ENCODE measurements at regions not wholly inside any gene's neighbourhood (a gene's known extent, or its start where the extent isn't known, plus 50 kb on each side); places are given as distances from the start of the nearest gene placed in this dataset.
"Not testable (repeated sequence)": the region's sequence is repeated elsewhere in the genome, so short reads cannot be mapped to it uniquely, and the experiment has no call there.

- peaks cover 0 to 9% of the 10 kb centered on the region in 2 donors for H3K4me1 Mint-ChIP-seq
- WGBS (ENCODE audit: insufficient coverage), result 90% methylated on average over 4 of the region's 4 CpGs
- Histone ChIP-seq H3K4me1 (ENCODE audit: control insufficient read depth, insufficient read depth, low read length) (no peaks in the 10 kb centered on the region), H3K27ac (ENCODE audit: low read length) (no peak overlapping the region), H3K27me3 (ENCODE audit: control insufficient read depth, insufficient read depth, low read length) (no peaks in the 10 kb centered on the region), H3K4me3 (ENCODE audit: low read length) (no peak overlapping the region), H3K36me3 (ENCODE audit: control insufficient read depth, insufficient read depth, low read length) (no peaks in the 10 kb centered on the region), H3K9me3 (ENCODE audit: control insufficient read depth, insufficient read depth, low read length) (peaks cover 6% of the 10 kb centered on the region)
- H3K9me3 Mint-ChIP-seq, result peaks cover 8 to 9% of the 10 kb centered on the region in 2 donors
- TF ChIP-seq CTCF (IDR thresholded peaks at IDR 0.05), result no peak
- no peak overlapping the region for H3K4me3 Mint-ChIP-seq
- no peak for DNase-seq
- peaks cover 0 to 9% of the 10 kb centered on the region in 2 donors for H3K27me3 Mint-ChIP-seq (ENCODE audit: low read depth in 2 of 2)
- no peak for ATAC-seq
- intact Hi-C loops (cut with micrococcal nuclease), result no loop called here
- no peak overlapping the region for H3K27ac Mint-ChIP-seq
- no peaks in the 10 kb centered on the region for H3K36me3 Mint-ChIP-seq
Observed at GRCh38 chr14:105664691-105665090, 138.3 kb downstream of the TMEM121 start.

GRCh38 chr14:105665247-105665950 lies 139.0 kb downstream of the TMEM121 start:
- 74% methylated on average over 9 of the region's 9 CpGs for WGBS (ENCODE audit: insufficient coverage)
- H3K4me1 ChIP-seq (ENCODE audit: control insufficient read depth, insufficient read depth, low read length), result no peaks in the 10 kb centered on the region
- Mint-ChIP-seq H3K36me3 (no peaks in the 10 kb centered on the region), H3K27ac (no peak overlapping the region), H3K9me3 (peaks cover under 1 to 3% of the 10 kb centered on the region in 2 donors), H3K27me3 (ENCODE audit: low read depth in 2 of 2) (peaks cover 0 to 6% of the 10 kb centered on the region in 2 donors), H3K4me3 (no peak overlapping the region), H3K4me1 (peaks cover 0 to 8% of the 10 kb centered on the region in 2 donors)
- intact Hi-C loops (cut with micrococcal nuclease), result no loop called here
- ATAC-seq (peak in 1 of 3 donors; percentile 36), DNase-seq (no peak)
- H3K4me3 ChIP-seq (ENCODE audit: low read length), result no peak overlapping the region
- TF ChIP-seq CTCF (IDR thresholded peaks at IDR 0.05), result no peak
- H3K27ac ChIP-seq (ENCODE audit: low read length), result no peak overlapping the region
- no peaks in the 10 kb centered on the region for H3K36me3 ChIP-seq (ENCODE audit: control insufficient read depth, insufficient read depth, low read length)
- no peaks in the 10 kb centered on the region for H3K27me3 ChIP-seq (ENCODE audit: control insufficient read depth, insufficient read depth, low read length)
- H3K9me3 ChIP-seq (ENCODE audit: control insufficient read depth, insufficient read depth, low read length), result no peaks in the 10 kb centered on the region

DNA sequence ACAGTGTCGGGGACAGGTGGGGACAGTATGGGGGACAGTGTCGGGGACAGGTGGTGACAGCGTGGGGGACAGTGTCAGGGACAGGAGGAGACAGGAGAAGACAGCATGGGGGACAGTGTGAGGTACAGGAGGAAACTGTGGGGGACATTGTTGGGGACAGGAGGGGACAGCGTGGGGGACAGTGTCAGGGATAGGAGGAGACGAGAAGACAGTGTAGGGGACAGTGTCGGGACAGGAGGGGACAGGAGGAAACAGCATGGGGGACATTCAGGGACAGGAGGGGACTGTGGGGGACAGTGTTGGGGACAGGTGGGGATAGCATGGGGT lies 139.5 kb downstream of the TMEM121 start:
- no peak for TF ChIP-seq CTCF (IDR thresholded peaks at IDR 0.05)
- Mint-ChIP-seq H3K9me3 (no peaks in the 10 kb centered on the region), H3K27me3 (ENCODE audit: low read depth in 2 of 2) (peaks cover 0 to 1% of the 10 kb centered on the region in 2 donors), H3K4me3 (no peak overlapping the region), H3K4me1 (peaks cover 0 to 2% of the 10 kb centered on the region in 2 donors), H3K36me3 (no peaks in the 10 kb centered on the region), H3K27ac (no peak overlapping the region)
- intact Hi-C loops (cut with micrococcal nuclease), result no loop called here
- H3K9me3 ChIP-seq (ENCODE audit: control insufficient read depth, insufficient read depth, low read length), result no peaks in the 10 kb centered on the region
- no peak overlapping the region for H3K4me3 ChIP-seq (ENCODE audit: low read length)
- no peaks in the 10 kb centered on the region for H3K4me1 ChIP-seq (ENCODE audit: control insufficient read depth, insufficient read depth, low read length)
- DNase-seq, result no peak
- H3K27ac ChIP-seq (ENCODE audit: low read length), result no peak overlapping the region
- ATAC-seq, result no peak
- 81% methylated on average over 6 of the region's 6 CpGs for WGBS (ENCODE audit: insufficient coverage)
- no peaks in the 10 kb centered on the region for H3K27me3 ChIP-seq (ENCODE audit: control insufficient read depth, insufficient read depth, low read length)
- H3K36me3 ChIP-seq (ENCODE audit: control insufficient read depth, insufficient read depth, low read length), result no peaks in the 10 kb centered on the region

DNA sequence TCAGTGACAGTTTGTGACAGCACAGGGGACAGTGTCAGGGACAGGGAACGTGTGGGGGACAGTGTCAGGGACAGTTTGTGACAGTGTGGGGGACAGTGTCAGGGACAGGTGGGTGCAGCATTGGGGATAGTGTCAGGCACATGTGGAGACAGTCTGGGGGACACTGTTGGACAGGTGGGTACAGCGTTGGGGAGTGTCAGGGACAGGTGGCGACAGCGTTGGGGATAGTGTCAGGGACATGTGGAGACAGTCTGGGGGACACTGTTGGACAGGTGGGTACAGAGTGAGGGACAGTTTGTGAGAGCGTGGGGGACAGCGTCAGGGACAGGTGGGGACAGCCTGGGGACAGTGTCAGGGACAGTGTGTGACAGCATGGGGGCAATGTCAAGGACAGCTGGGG lies 140.0 kb downstream of the TMEM121 start:
- intact Hi-C loops (cut with micrococcal nuclease), result no loop called here
- Mint-ChIP-seq H3K36me3 (no peaks in the 10 kb centered on the region), H3K4me3 (no peak overlapping the region), H3K27ac (no peak overlapping the region), H3K9me3 (no peaks in the 10 kb centered on the region), H3K4me1 (no peaks in the 10 kb centered on the region), H3K27me3 (ENCODE audit: low read depth in 2 of 2) (no peaks in the 10 kb centered on the region)
- Histone ChIP-seq H3K27me3 (ENCODE audit: control insufficient read depth, insufficient read depth, low read length) (no peaks in the 10 kb centered on the region), H3K27ac (ENCODE audit: low read length) (no peak overlapping the region), H3K36me3 (ENCODE audit: control insufficient read depth, insufficient read depth, low read length) (no peaks in the 10 kb centered on the region), H3K4me3 (ENCODE audit: low read length) (no peak overlapping the region), H3K9me3 (ENCODE audit: control insufficient read depth, insufficient read depth, low read length) (no peaks in the 10 kb centered on the region), H3K4me1 (ENCODE audit: control insufficient read depth, insufficient read depth, low read length) (no peaks in the 10 kb centered on the region)
- WGBS (ENCODE audit: insufficient coverage), result 82% methylated on average over 6 of the region's 6 CpGs
- no peak for TF ChIP-seq CTCF (IDR thresholded peaks at IDR 0.05)
- DNase-seq (no peak), ATAC-seq (peak in 1 of 3 donors; percentile 26)

GRCh38 chr14:105666991-105667662 lies 140.7 kb downstream of the TMEM121 start:
- H3K36me3 Mint-ChIP-seq; H3K27ac Mint-ChIP-seq; H3K36me3 ChIP-seq (ENCODE audit: control insufficient read depth, insufficient read depth, low read length); H3K27ac ChIP-seq (ENCODE audit: low read length); H3K4me3 ChIP-seq (ENCODE audit: low read length); H3K4me1 Mint-ChIP-seq; H3K27me3 ChIP-seq (ENCODE audit: control insufficient read depth, insufficient read depth, low read length); H3K4me1 ChIP-seq (ENCODE audit: control insufficient read depth, insufficient read depth, low read length); DNase-seq; ATAC-seq; H3K4me3 Mint-ChIP-seq; intact Hi-C loops (cut with micrococcal nuclease); H3K9me3 ChIP-seq (ENCODE audit: control insufficient read depth, insufficient read depth, low read length); H3K9me3 Mint-ChIP-seq; H3K27me3 Mint-ChIP-seq (ENCODE audit: low read depth in 2 of 2): not testable (repeated sequence)
- WGBS (ENCODE audit: insufficient coverage), result 94% methylated on average over 16 of the region's 29 CpGs

All from natural killer cell (primary cell).